Calu3 (cell line): ENCODE measurements at regions not wholly inside any gene's neighbourhood (a gene's known extent, or its start where the extent isn't known, plus 50 kb on each side); places are given as distances from the start of the nearest gene placed in this dataset.

ENCODE experiments used
- BruUV-seq: library from RNA; stranded (reverse); fragments of 400-500 nt; replicated peaks from 2 replicates; lab custom pipeline; 2021; lab: Mats Ljungman, UMichigan
- CTCF ChIA-PET: fragments of 300-600 bp; sonication (Branson Sonifier 250); formaldehyde crosslinking; loops from one replicate; lab custom pipeline; 2022; ENCODE audit warnings: antibody characterized with exemption; lab: Charles Lee
- DNase-seq: peaks from one replicate; pipeline ENCODE4 v3.0.0; 2022
- H3K27ac Mint-ChIP-seq: one replicate; pipeline ENCODE4 v1.8.0; 2022; ENCODE audit warnings: mixed read lengths; ENCODE audit not compliant: unreplicated experiment
- H3K27me3 Mint-ChIP-seq: one replicate; pipeline ENCODE4 v1.8.0; 2022; ENCODE audit warnings: mixed read lengths; ENCODE audit not compliant: unreplicated experiment
- H3K36me3 Mint-ChIP-seq: one replicate; pipeline ENCODE4 v1.8.0; 2022; ENCODE audit warnings: mild to moderate bottlenecking, moderate library complexity, mixed read lengths; ENCODE audit not compliant: insufficient read depth, unreplicated experiment
- H3K4me1 Mint-ChIP-seq: one replicate; pipeline ENCODE4 v1.8.0; 2022; ENCODE audit warnings: mild to moderate bottlenecking, low read depth, mixed read lengths; ENCODE audit not compliant: unreplicated experiment
- H3K4me3 Mint-ChIP-seq: one replicate; pipeline ENCODE4 v1.8.0; 2022; ENCODE audit warnings: mild to moderate bottlenecking, low read depth, moderate library complexity, mixed read lengths; ENCODE audit not compliant: unreplicated experiment
- H3K9me3 Mint-ChIP-seq: one replicate; pipeline ENCODE4 v1.8.0; 2022; ENCODE audit warnings: low read depth, mixed read lengths; ENCODE audit not compliant: unreplicated experiment
- CTCF ChIP-seq: fragments of 200-600 bp; IDR thresholded peaks from one replicate; pipeline ENCODE4 v1.8.0; 2022; ENCODE audit warnings: antibody characterized with exemption; ENCODE audit not compliant: unreplicated experiment
- intact Hi-C: fragments of 100-400 bp; cut with micrococcal nuclease; formaldehyde crosslinking; loops from one replicate; pipeline ENCODE4 v1.10.0; 2022; ENCODE audit not compliant: unreplicated experiment

GRCh38 chr2:236730393-236730792 lies 160.8 kb downstream of the ACKR3 start:
- CTCF ChIA-PET = no interaction called here
- H3K4me3 Mint-ChIP-seq = no peak overlapping the region
- no peak for TF ChIP-seq CTCF
- H3K36me3 Mint-ChIP-seq = no peaks in the 10 kb centered on the region
- no peaks in the 10 kb centered on the region for H3K27me3 Mint-ChIP-seq
- intact Hi-C loops = no loop called here
- no TSS peak for BruUV-seq
- H3K9me3 Mint-ChIP-seq = no peaks in the 10 kb centered on the region
- no peak overlapping the region for H3K27ac Mint-ChIP-seq
- DNase-seq = no peak
- no peaks in the 10 kb centered on the region for H3K4me1 Mint-ChIP-seq

DNA sequence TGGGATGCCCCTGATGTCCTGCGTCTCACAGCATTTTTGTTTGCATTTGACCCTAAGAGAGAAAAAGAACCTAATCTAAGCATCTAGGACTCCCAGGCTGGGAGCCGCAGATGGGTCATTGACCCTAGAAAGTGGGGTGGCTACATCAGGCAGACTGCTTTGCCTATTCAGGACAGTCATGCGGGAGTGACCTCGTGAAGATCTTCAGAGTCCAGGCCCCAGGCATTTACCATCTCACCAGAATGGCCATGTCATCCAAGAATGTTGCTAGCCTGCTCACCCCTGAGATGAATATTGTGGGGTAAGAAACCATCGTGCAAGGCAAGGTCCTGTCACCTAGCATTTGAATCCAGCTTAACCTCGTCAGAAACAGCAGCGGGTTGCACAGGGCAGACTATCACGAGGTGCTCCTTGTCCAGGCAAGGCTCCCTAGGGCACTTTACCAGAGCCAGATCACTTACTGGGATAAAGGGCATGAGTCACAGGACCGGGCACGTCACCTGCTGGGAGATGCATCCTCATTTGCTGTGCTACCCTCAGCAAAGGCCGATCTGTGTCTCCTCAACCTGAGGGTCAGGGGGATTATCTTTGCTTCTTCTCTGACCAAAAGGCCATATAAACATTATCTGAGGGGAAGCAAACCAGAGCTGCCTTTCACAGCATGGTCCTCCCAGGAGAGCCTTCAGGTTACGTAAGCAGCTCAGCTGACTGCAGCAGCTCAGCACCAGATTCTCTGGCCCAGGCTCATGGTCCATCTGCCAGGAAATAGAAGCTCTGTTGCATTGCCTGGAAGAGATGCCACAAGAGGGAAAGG lies 162.3 kb downstream of the ACKR3 start:
- Mint-ChIP-seq H3K36me3 (no peaks in the 10 kb centered on the region), H3K27me3 (peaks cover 13% of the 10 kb centered on the region), H3K27ac (no peak overlapping the region), H3K9me3 (no peaks in the 10 kb centered on the region), H3K4me1 (no peaks in the 10 kb centered on the region), H3K4me3 (no peak overlapping the region)
- CTCF ChIA-PET = no interaction called here
- no TSS peak for BruUV-seq
- TF ChIP-seq CTCF = no peak
- DNase-seq = no peak
- intact Hi-C loops = no loop called here

- no peak for TF ChIP-seq CTCF
- Mint-ChIP-seq H3K9me3 (no peaks in the 10 kb centered on the region), H3K4me3 (no peak overlapping the region), H3K4me1 (no peaks in the 10 kb centered on the region), H3K27me3 (peaks cover 19% of the 10 kb centered on the region), H3K27ac (no peak overlapping the region), H3K36me3 (no peaks in the 10 kb centered on the region)
- DNase-seq = no peak
- intact Hi-C loops = no loop called here
- no TSS peak for BruUV-seq
- CTCF ChIA-PET = no interaction called here
These were observed 163.5 kb downstream of the ACKR3 start for GRCh38 chr2:236733156-236733555.

DNA sequence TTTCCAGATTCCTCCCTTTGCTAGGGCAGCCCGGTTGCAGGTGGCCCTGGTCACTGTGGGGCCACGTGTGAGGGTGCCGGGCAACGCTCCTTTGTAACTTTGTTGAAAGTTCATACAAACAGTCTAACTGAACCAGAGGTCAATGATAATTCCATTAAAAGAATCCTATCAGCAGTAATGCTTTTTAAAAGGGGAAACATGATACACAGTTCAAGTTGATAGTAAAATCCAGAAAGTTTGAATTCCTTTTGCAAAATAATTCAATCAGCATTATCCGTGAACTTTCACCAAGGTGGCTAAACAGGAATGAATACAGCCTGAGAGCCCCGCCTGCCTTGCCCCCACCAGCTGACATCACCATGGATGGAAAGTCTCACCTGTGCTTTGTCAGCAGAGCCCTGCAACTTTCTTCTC lies 166.2 kb downstream of the ACKR3 start:
- Mint-ChIP-seq H3K27ac (no peak overlapping the region), H3K9me3 (peaks cover 5% of the 10 kb centered on the region), H3K36me3 (no peaks in the 10 kb centered on the region), H3K27me3 (peaks cover 34% of the 10 kb centered on the region), H3K4me3 (no peak overlapping the region), H3K4me1 (no peaks in the 10 kb centered on the region)
- CTCF ChIA-PET = no interaction called here
- no peak for TF ChIP-seq CTCF
- DNase-seq = no peak
- BruUV-seq = no TSS peak
- intact Hi-C loops = no loop called here
